Prostate gland (tissue), 1 donor: ENCODE measurements at regions not wholly inside any gene's neighbourhood (a gene's known extent, or its start where the extent isn't known, plus 50 kb on each side); places are given as distances from the start of the nearest gene placed in this dataset.

Source experiments
- POLR2A ChIP-seq: fragments of 450-650 bp; IDR thresholded peaks from one replicate; pipeline ENCODE4 v1.6.1; 2016; ENCODE audit warnings: antibody characterized with exemption, mild to moderate bottlenecking
- POLR2AphosphoS5 ChIP-seq: sonication (generic); formaldehyde crosslinking; IDR thresholded peaks from one replicate; pipeline ENCODE4 v1.6.1; 2017; ENCODE audit warnings: antibody characterized with exemption

DNA sequence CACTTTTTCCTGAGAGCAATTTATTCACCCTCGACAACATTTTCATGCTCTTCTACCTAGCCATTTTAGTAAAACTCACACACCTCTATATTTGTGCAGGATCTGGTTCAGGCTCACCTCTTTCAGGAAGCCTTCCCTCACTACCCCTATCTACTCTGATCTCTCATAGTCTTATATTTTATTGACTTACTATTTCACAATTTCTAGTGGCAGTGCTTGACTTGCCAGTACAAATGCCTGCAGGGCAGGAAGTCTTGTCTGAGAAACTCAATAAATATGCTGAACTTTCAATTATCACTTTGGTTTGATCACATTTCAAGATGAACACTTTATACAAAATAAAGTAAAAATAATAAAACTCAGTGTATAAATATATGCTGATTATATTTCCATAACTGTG is 226.8 kb downstream of the CETN3 start:
- TF ChIP-seq POLR2A (no peak), POLR2AphosphoS5 (no peak)
